PC-9 (cell line): ENCODE measurements at regions not wholly inside any gene's neighbourhood (a gene's known extent, or its start where the extent isn't known, plus 50 kb on each side); places are given as distances from the start of the nearest gene placed in this dataset.

ENCODE experiments used
- BruUV-seq: library from RNA; stranded (reverse); fragments of 400-500 nt; replicated peaks from 2 replicates; lab custom pipeline; 2021; lab: Mats Ljungman, UMichigan
- CTCF ChIA-PET: fragments of 300-600 bp; sonication (Branson Sonifier 250); formaldehyde crosslinking; loops from one replicate; lab custom pipeline; 2022; ENCODE audit warnings: antibody characterized with exemption; lab: Charles Lee
- POLR2A ChIA-PET: fragments of 300-600 bp; sonication (Branson Sonifier 250); formaldehyde crosslinking; loops from one replicate; lab custom pipeline; 2022; ENCODE audit warnings: antibody characterized with exemption; ENCODE audit not compliant: unreplicated experiment; lab: Charles Lee
- DNase-seq, 2 experiments: peaks; one replicate each; pipeline versions ENCODE4 v3.0.0 to v3.0.0-alpha.2; 2015 to 2022; ENCODE audit warnings: mixed read lengths in 1 of 2
- H2AFZ ChIP-seq: fragments of 200-600 bp; sonication (generic); 2 replicates; pipeline ENCODE4 v1.8.1; 2017; ENCODE audit warnings: antibody characterized with exemption
- H3F3A ChIP-seq: fragments of 200-600 bp; sonication (generic); 2 replicates; pipeline ENCODE4 v1.8.1; 2017; ENCODE audit warnings: antibody characterized with exemption, mild to moderate bottlenecking, low read depth; ENCODE audit not compliant: insufficient read depth
- H3K27ac ChIP-seq: fragments of 200-600 bp; sonication (generic); 2 replicates; pipeline ENCODE4 v1.6.1; 2016; ENCODE audit warnings: mixed run types
- H3K27me3 ChIP-seq: fragments of 200-600 bp; sonication (generic); 2 replicates; pipeline ENCODE4 v1.6.1; 2016; ENCODE audit warnings: low read depth, mixed run types; ENCODE audit not compliant: insufficient read depth
- H3K36me3 ChIP-seq: fragments of 200-600 bp; sonication (generic); 2 replicates; pipeline ENCODE4 v1.6.1; 2016; ENCODE audit warnings: low read depth, mixed run types
- H3K4me1 ChIP-seq: fragments of 200-600 bp; sonication (generic); replicated peaks from 2 replicates; pipeline ENCODE4 v1.6.1; 2016; ENCODE audit warnings: mixed run types; ENCODE audit not compliant: insufficient read depth
- H3K4me2 ChIP-seq: fragments of 200-600 bp; sonication (generic); 2 replicates; pipeline ENCODE4 v1.6.1; 2017; ENCODE audit warnings: mixed run types
- H3K4me3 ChIP-seq: fragments of 200-600 bp; sonication (generic); 2 replicates; pipeline ENCODE4 v1.6.1; 2016; ENCODE audit warnings: mixed run types
- H3K79me2 ChIP-seq: fragments of 200-600 bp; sonication (generic); 2 replicates; pipeline ENCODE4 v1.6.1; 2017; ENCODE audit warnings: low read depth, mixed run types
- H3K9me2 ChIP-seq: fragments of 200-600 bp; sonication (generic); 2 replicates; pipeline ENCODE4 v1.8.1; 2017; ENCODE audit warnings: mild to moderate bottlenecking; ENCODE audit not compliant: insufficient read depth
- H3K9me3 ChIP-seq: fragments of 200-600 bp; sonication (generic); 2 replicates; pipeline ENCODE4 v1.8.1; 2016; ENCODE audit warnings: low read depth; ENCODE audit not compliant: insufficient read depth
- H4K20me1 ChIP-seq: fragments of 200-600 bp; sonication (generic); 2 replicates; pipeline ENCODE4 v1.8.1; 2017; ENCODE audit not compliant: insufficient read depth
- EZH2 ChIP-seq: fragments of 200-600 bp; sonication (generic); IDR thresholded peaks from 2 replicates; pipeline ENCODE4 v1.8.0; 2017; ENCODE audit warnings: antibody characterized with exemption, low read depth
- intact Hi-C: fragments of 100-400 bp; cut with micrococcal nuclease; formaldehyde crosslinking; loops from one replicate; pipeline ENCODE4 v1.10.0; 2022; ENCODE audit not compliant: unreplicated experiment
- TF ChIP-seq, protein P1 (sequence below): fragments of 200-600 bp; sonication (generic); conservative IDR thresholded peaks from 2 replicates; pipeline ENCODE4 v1.6.1; 2017; ENCODE audit warnings: mixed run types, antibody characterized with exemption, mild to moderate bottlenecking, moderate library complexity

- intact Hi-C loops, result loop anchor here (1.0 kb wide), 1 partner anchor 19 kb away; no protein-coding TSS in a partner anchor
- no peaks in the 10 kb centered on the region for H4K20me1 ChIP-seq
- DNase-seq, result no peak
- H3K9me2 ChIP-seq, result no peaks in the 10 kb centered on the region
- H3K4me3 ChIP-seq, result no peak overlapping the region
- ChIA-PET CTCF (no interaction called here), POLR2A (no interaction called here)
- no peaks in the 10 kb centered on the region for H3K9me3 ChIP-seq
- no peak overlapping the region for H3K4me2 ChIP-seq
- H3K4me1 ChIP-seq, result no peaks in the 10 kb centered on the region
- H2AFZ ChIP-seq, result no peak overlapping the region
- no peaks in the 10 kb centered on the region for H3K36me3 ChIP-seq
- no peaks in the 10 kb centered on the region for H3K79me2 ChIP-seq
- H3K27me3 ChIP-seq, result no peaks in the 10 kb centered on the region
- H3F3A ChIP-seq, result no peaks in the 10 kb centered on the region
- no peak overlapping the region for H3K27ac ChIP-seq
- TF ChIP-seq, protein P1, sequence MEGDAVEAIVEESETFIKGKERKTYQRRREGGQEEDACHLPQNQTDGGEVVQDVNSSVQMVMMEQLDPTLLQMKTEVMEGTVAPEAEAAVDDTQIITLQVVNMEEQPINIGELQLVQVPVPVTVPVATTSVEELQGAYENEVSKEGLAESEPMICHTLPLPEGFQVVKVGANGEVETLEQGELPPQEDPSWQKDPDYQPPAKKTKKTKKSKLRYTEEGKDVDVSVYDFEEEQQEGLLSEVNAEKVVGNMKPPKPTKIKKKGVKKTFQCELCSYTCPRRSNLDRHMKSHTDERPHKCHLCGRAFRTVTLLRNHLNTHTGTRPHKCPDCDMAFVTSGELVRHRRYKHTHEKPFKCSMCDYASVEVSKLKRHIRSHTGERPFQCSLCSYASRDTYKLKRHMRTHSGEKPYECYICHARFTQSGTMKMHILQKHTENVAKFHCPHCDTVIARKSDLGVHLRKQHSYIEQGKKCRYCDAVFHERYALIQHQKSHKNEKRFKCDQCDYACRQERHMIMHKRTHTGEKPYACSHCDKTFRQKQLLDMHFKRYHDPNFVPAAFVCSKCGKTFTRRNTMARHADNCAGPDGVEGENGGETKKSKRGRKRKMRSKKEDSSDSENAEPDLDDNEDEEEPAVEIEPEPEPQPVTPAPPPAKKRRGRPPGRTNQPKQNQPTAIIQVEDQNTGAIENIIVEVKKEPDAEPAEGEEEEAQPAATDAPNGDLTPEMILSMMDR, result no peak
- no peak for TF ChIP-seq EZH2
- no TSS peak for BruUV-seq
Measured at GRCh38 chr4:54607521-54607920, 50.2 kb upstream of the KIT start.
